ENCODE measurements at regions not wholly inside any gene's neighbourhood (a gene's known extent, or its start where the extent isn't known, plus 50 kb on each side); places are given as distances from the start of the nearest gene placed in this dataset.

GRCh38 chr2:8515864-8516533, 165.9 kb upstream of the ID2 start:
- no peak for DNase-seq (ENCODE audit: low read depth)
- H3K4me3 ChIP-seq (ENCODE audit: low read length), result no peak overlapping the region
- no peak for TF ChIP-seq CTCF (conservative IDR thresholded peaks at IDR 0.05; ENCODE audit: low read depth, low read length)

- no peak for DNase-seq (ENCODE audit: low read depth)
- no peak for TF ChIP-seq CTCF (conservative IDR thresholded peaks at IDR 0.05; ENCODE audit: low read depth, low read length)
- H3K4me3 ChIP-seq (ENCODE audit: low read length), result no peak overlapping the region
Observed at GRCh38 chr2:8517850-8518498, 163.9 kb upstream of the ID2 start.

- no peak for DNase-seq (ENCODE audit: low read depth)
- no peak for TF ChIP-seq CTCF (conservative IDR thresholded peaks at IDR 0.05; ENCODE audit: low read depth, low read length)
- H3K4me3 ChIP-seq (ENCODE audit: low read length), result no peak overlapping the region
Observed at GRCh38 chr2:8518979-8519668, 162.7 kb upstream of the ID2 start.

GRCh38 chr2:8520791-8521344, 161.0 kb upstream of the ID2 start:
- H3K4me3 ChIP-seq (ENCODE audit: low read length), result no peak overlapping the region
- no peak for DNase-seq (ENCODE audit: low read depth)
- TF ChIP-seq CTCF (conservative IDR thresholded peaks at IDR 0.05; ENCODE audit: low read depth, low read length), result no peak

- no peak overlapping the region for H3K4me3 ChIP-seq (ENCODE audit: low read length)
- TF ChIP-seq CTCF (conservative IDR thresholded peaks at IDR 0.05; ENCODE audit: low read depth, low read length), result no peak
- DNase-seq (ENCODE audit: low read depth), result no peak
Observed at GRCh38 chr2:8522687-8523086, 159.2 kb upstream of the ID2 start.

GRCh38 chr2:8524388-8524787, 157.5 kb upstream of the ID2 start:
- no peak for TF ChIP-seq CTCF (conservative IDR thresholded peaks at IDR 0.05; ENCODE audit: low read depth, low read length)
- no peak for DNase-seq (ENCODE audit: low read depth)
- H3K4me3 ChIP-seq (ENCODE audit: low read length), result no peak overlapping the region

Measured in retinal pigment epithelial cell (primary cell).